ENCODE measurements at regions not wholly inside any gene's neighbourhood (a gene's known extent, or its start where the extent isn't known, plus 50 kb on each side); places are given as distances from the start of the nearest gene placed in this dataset.

- DNase-seq, result peak; percentile 5
Observed at GRCh38 chr11:130616573-130616972, 168.1 kb downstream of the ADAMTS15 start.

GRCh38 chr11:130617001-130617400 lies 168.6 kb downstream of the ADAMTS15 start:
- DNase-seq, result no peak

- DNase-seq, result no peak
Observed at GRCh38 chr11:130620548-130620947, 172.1 kb downstream of the ADAMTS15 start.

GRCh38 chr11:130622141-130622542 lies 173.7 kb downstream of the ADAMTS15 start:
- DNase-seq, result no peak

GRCh38 chr11:130623670-130624668 lies 175.5 kb downstream of the ADAMTS15 start:
- DNase-seq, result no peak

- no peak for DNase-seq
Observed at GRCh38 chr11:130624971-130625544, 176.6 kb downstream of the ADAMTS15 start.

- no peak for DNase-seq
Observed at GRCh38 chr11:130625578-130626306, 177.3 kb downstream of the ADAMTS15 start.

GRCh38 chr11:130629039-130629438 lies 180.6 kb downstream of the ADAMTS15 start:
- no peak for DNase-seq

- no peak for DNase-seq
Observed at GRCh38 chr11:130631119-130631518, 182.7 kb downstream of the ADAMTS15 start.

GRCh38 chr11:130633466-130633865 lies 185.0 kb downstream of the ADAMTS15 start:
- no peak for DNase-seq

GRCh38 chr11:130634186-130634585 lies 185.7 kb downstream of the ADAMTS15 start:
- no peak for DNase-seq

GRCh38 chr11:130634961-130635473 lies 186.6 kb downstream of the ADAMTS15 start:
- DNase-seq, result no peak

GRCh38 chr11:130635937-130636630 lies 187.6 kb downstream of the ADAMTS15 start:
- DNase-seq, result no peak

GRCh38 chr11:130636722-130637464 lies 188.4 kb downstream of the ADAMTS15 start:
- no peak for DNase-seq

- DNase-seq, result no peak
Observed at GRCh38 chr11:130637566-130637965, 189.1 kb downstream of the ADAMTS15 start.

GRCh38 chr11:130638033-130638432 lies 189.6 kb downstream of the ADAMTS15 start:
- no peak for DNase-seq

- no peak for DNase-seq
Observed at GRCh38 chr11:130638624-130639023, 190.2 kb downstream of the ADAMTS15 start.

- no peak for DNase-seq
Observed at GRCh38 chr11:130639369-130639768, 190.9 kb downstream of the ADAMTS15 start.

- no peak for DNase-seq
Observed at GRCh38 chr11:130640526-130640925, 192.1 kb downstream of the ADAMTS15 start.

- DNase-seq, result no peak
Observed at GRCh38 chr11:130641876-130642275, 193.4 kb downstream of the ADAMTS15 start.

GRCh38 chr11:130642994-130643393 lies 194.5 kb downstream of the ADAMTS15 start:
- DNase-seq, result no peak

- DNase-seq, result no peak
Observed at GRCh38 chr11:130644187-130644586, 195.7 kb downstream of the ADAMTS15 start.
